ENCODE measurements at regions not wholly inside any gene's neighbourhood (a gene's known extent, or its start where the extent isn't known, plus 50 kb on each side); places are given as distances from the start of the nearest gene placed in this dataset.

- TF ChIP-seq SP2 (IDR thresholded peaks at IDR 0.05; ENCODE audit: low read length) (no peak), ZNF274 (IDR thresholded peaks at IDR 0.05; ENCODE audit: borderline replicate concordance, extremely low read depth, low read length) (no peak), CHD1 (IDR thresholded peaks at IDR 0.05; ENCODE audit: low read depth, low read length) (no peak), HDAC2 (IDR thresholded peaks at IDR 0.05; ENCODE audit: borderline replicate concordance in 1 of 2, low read depth in 2 of 2, low read length in 2 of 2) (no peak), GABPA (IDR thresholded peaks at IDR 0.05; ENCODE audit: borderline replicate concordance, insufficient read depth, low read length) (no peak), BRCA1 (IDR thresholded peaks at IDR 0.05; ENCODE audit: low read depth, low read length) (no peak), SIRT6 (IDR thresholded peaks at IDR 0.05; ENCODE audit: low read length) (no peak)
Measured at GRCh38 chr4:148850257-148850995, 408.2 kb upstream of the NR3C2 start (continued).

All from H1 (cell line).